ENCODE measurements at regions not wholly inside any gene's neighbourhood (a gene's known extent, or its start where the extent isn't known, plus 50 kb on each side); places are given as distances from the start of the nearest gene placed in this dataset.
"Not testable (repeated sequence)": the region's sequence is repeated elsewhere in the genome, so short reads cannot be mapped to it uniquely, and the experiment has no call there.

DNA sequence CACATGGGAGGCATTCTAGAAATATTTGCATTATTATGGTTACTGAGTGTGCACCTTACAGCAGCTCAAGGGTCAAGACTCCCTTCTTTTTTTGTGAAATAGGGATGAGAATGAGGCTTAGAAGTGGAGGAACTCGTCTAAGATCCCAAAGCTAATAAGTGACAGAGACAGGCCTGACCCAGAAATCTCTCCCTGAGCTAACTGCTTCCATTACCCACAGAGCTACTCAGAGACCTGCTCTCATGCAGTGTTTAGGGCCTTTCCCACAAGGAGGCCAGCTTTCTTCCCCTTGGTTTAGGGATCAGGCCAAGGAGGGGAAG, 301.7 kb downstream of the RPS24 start:
- H3K4me1 ChIP-seq (ENCODE audit: insufficient read depth, low read length) = peaks cover 3% of the 10 kb centered on the region; the same call in 1 of the 2 replicates
- no peak overlapping the region for H3K27ac ChIP-seq (ENCODE audit: low read length)
- H3K9me3 ChIP-seq (ENCODE audit: insufficient read depth, low read depth, low read length) = no peaks in the 10 kb centered on the region
- H3K4me3 ChIP-seq (ENCODE audit: low read length) = no peak overlapping the region
- no peak overlapping the region for H3K9ac ChIP-seq (ENCODE audit: low read depth, low read length)
- no peaks in the 10 kb centered on the region for H3K27me3 ChIP-seq (ENCODE audit: insufficient read depth, low read length)
- no peaks in the 10 kb centered on the region for H3K36me3 ChIP-seq (ENCODE audit: insufficient read depth, low read depth, low read length)

DNA sequence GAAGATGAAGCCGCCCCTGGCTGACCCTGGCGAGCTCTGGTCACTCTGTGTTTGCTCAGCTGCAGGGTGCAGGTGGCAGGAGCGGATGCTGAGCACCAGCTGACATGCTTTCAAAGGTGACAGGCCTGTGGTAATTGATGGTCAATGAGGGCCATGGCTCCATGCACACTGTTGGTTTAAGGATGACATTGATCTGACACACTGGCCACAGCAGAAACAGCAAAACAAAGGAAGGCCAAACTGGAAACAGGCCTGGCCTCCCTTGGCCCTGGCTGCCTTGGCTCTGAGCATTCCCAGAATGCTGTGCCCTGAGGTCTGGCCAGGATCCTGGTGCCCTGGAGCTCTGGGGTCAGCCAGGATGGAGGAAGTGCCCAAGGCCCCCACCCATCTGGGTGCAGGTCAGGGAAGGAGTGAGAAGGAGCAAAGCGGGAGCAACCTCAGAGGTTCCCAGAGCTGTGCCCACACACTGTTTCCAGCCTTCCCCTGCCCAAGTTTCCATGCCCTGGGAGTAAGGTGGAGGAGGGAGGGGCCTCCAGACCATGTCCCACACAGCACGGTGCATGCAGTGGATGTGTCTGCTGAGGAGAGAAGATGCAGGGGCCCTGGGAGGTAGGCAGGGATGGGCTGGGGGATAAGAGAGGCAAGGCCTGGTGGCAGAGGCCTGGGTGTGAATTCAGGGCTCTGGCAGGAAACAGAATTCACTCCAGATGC, 302.2 kb downstream of the RPS24 start:
- Histone ChIP-seq H3K27ac (ENCODE audit: low read length) (no peak overlapping the region), H3K36me3 (ENCODE audit: insufficient read depth, low read depth, low read length) (no peaks in the 10 kb centered on the region), H3K27me3 (ENCODE audit: insufficient read depth, low read length) (no peaks in the 10 kb centered on the region), H3K9ac (ENCODE audit: low read depth, low read length) (no peak overlapping the region), H3K9me3 (ENCODE audit: insufficient read depth, low read depth, low read length) (no peaks in the 10 kb centered on the region), H3K4me1 (ENCODE audit: insufficient read depth, low read length) (peaks cover 3% of the 10 kb centered on the region; the same call in 1 of the 2 replicates), H3K4me3 (ENCODE audit: low read length) (no peak overlapping the region)

DNA sequence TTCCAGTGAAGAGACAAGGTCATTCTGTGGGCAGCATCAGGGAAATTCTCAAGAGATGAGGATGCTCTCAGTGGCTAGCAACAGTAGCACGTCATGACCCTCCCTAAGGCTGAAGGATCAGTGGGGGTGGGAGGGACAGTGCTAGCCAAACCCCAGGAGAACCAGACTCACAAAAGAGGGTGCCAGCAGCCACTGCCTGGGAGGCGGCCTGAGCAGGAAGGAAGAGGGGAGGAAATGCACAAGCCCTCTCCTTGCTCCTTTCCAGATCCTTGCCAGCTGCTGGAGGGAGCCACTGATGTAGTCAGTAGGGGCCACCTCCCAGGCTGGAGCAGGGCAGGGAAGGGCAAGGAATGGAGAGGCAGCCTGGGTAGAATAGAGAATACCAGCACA, 302.7 kb downstream of the RPS24 start:
- H3K9me3 ChIP-seq (ENCODE audit: insufficient read depth, low read depth, low read length) = no peaks in the 10 kb centered on the region
- no peak overlapping the region for H3K9ac ChIP-seq (ENCODE audit: low read depth, low read length)
- no peak overlapping the region for H3K4me3 ChIP-seq (ENCODE audit: low read length)
- peaks cover 3% of the 10 kb centered on the region; the same call in 1 of the 2 replicates for H3K4me1 ChIP-seq (ENCODE audit: insufficient read depth, low read length)
- no peaks in the 10 kb centered on the region for H3K27me3 ChIP-seq (ENCODE audit: insufficient read depth, low read length)
- no peak overlapping the region for H3K27ac ChIP-seq (ENCODE audit: low read length)
- H3K36me3 ChIP-seq (ENCODE audit: insufficient read depth, low read depth, low read length) = no peaks in the 10 kb centered on the region

DNA sequence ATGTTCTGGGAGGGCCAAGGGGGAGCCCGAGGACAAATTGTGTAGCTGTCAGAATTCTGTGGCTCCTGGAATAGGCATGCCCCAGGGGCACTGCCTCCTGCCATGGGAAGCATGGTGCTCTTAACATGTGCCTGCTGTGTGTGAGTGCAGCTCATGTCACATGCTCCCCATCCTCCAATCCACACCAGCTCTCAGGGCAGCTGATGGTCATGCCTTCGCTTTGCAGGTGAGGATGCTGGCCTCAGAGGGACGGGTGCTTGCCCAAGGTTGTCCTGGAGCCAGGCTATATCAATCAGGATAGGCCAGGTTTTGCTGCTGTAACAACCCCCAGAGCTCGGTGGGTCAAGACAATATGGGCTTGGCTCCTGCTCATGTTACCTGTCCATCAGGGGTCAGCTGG, 303.4 kb downstream of the RPS24 start:
- Histone ChIP-seq H3K4me1 (ENCODE audit: insufficient read depth, low read length) (no peaks in the 10 kb centered on the region; the same call in 1 of the 2 replicates), H3K9me3 (ENCODE audit: insufficient read depth, low read depth, low read length) (no peaks in the 10 kb centered on the region), H3K9ac (ENCODE audit: low read depth, low read length) (no peak overlapping the region), H3K4me3 (ENCODE audit: low read length) (no peak overlapping the region), H3K27me3 (ENCODE audit: insufficient read depth, low read length) (no peaks in the 10 kb centered on the region), H3K27ac (ENCODE audit: low read length) (no peak overlapping the region), H3K36me3 (ENCODE audit: insufficient read depth, low read depth, low read length) (no peaks in the 10 kb centered on the region)

DNA sequence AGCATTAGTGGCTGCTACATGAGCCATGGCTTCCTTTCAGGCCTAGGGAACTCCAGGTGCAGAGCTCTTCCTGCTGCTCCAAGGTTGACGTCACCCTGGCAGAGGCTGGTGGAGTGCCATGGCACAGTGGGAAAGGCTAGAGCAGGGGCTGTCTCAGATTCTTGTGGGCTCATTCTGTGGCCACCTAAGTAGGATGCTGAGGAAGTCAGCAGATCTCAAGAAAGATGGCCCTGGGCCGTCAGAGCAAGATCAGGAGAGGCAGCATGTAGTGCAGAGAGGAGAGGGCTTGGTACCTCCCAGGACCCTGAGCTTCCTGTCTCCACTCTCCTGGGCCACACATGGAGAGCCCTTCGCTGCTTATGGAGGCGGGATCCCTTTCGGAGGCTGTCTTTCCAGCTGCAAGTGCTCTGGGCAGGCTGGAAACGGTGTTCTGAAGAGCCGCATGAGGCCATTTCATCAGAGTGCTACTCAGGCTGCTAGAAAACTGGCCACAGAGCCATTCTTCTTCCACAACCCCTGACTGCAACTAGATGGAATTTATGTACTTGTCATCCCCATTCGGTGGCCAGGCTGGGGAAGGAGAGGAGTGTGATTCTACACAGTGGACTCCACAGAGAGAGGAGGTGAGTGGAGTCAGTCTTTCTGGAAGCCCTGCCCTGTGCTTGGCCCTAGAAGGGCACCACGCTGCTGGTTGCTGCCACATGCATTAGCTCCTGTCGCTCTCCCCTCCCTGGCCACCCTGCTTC, 304.2 kb downstream of the RPS24 start:
- Histone ChIP-seq H3K36me3 (ENCODE audit: insufficient read depth, low read depth, low read length) (no peaks in the 10 kb centered on the region), H3K9me3 (ENCODE audit: insufficient read depth, low read depth, low read length) (no peaks in the 10 kb centered on the region), H3K4me3 (ENCODE audit: low read length) (no peak overlapping the region), H3K27ac (ENCODE audit: low read length) (no peak overlapping the region), H3K4me1 (ENCODE audit: insufficient read depth, low read length) (no peaks in the 10 kb centered on the region), H3K9ac (ENCODE audit: low read depth, low read length) (no peak overlapping the region), H3K27me3 (ENCODE audit: insufficient read depth, low read length) (no peaks in the 10 kb centered on the region)

DNA sequence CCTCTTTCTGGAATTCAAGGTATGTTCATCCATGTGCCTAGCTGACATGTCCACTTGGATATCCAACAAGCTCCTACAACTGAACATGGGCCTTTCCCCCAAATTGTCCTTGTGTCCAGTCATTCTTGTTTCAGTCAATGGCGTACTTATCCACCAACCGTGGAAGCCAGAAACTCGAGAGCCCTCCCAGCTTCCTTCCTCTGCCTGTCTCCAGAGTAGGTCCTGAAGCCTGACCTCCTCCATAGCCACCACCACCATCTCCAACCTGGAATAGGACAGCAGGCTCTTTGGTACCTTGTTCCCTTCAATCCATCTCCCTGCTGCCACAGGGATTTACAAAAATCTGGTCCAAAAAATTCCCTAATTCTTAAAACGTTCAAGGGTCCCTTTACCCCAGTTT, 305.1 kb downstream of the RPS24 start:
- H3K4me1 ChIP-seq (ENCODE audit: insufficient read depth, low read length) = no peaks in the 10 kb centered on the region
- H3K27me3 ChIP-seq (ENCODE audit: insufficient read depth, low read length) = no peaks in the 10 kb centered on the region
- no peak overlapping the region for H3K27ac ChIP-seq (ENCODE audit: low read length)
- H3K36me3 ChIP-seq (ENCODE audit: insufficient read depth, low read depth, low read length) = no peaks in the 10 kb centered on the region
- H3K9me3 ChIP-seq (ENCODE audit: insufficient read depth, low read depth, low read length) = no peaks in the 10 kb centered on the region
- no peak overlapping the region for H3K9ac ChIP-seq (ENCODE audit: low read depth, low read length)
- no peak overlapping the region for H3K4me3 ChIP-seq (ENCODE audit: low read length)

DNA sequence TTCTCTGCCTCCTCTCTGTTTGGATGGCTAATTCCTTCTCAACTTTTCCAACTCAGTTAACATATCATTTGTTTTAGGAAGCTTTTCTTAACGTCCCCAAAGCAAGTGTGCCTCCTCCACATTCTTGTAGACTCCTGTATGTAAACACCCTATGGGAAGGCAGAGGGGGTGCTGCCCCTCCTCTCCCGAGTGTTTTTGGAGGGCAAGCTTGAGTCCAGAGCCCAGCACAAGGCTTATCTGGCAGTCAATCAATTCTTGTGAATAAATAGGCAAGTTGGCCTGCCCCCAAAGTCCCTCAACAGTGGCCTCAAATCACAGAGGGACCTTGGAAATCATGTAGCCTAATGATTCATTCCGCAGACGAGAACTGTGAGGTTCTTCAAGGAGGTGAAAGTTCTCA, 305.6 kb downstream of the RPS24 start:
- Histone ChIP-seq H3K4me3 (ENCODE audit: low read length) (no peak overlapping the region), H3K9ac (ENCODE audit: low read depth, low read length) (no peak overlapping the region), H3K36me3 (ENCODE audit: insufficient read depth, low read depth, low read length) (no peaks in the 10 kb centered on the region), H3K27me3 (ENCODE audit: insufficient read depth, low read length) (no peaks in the 10 kb centered on the region), H3K9me3 (ENCODE audit: insufficient read depth, low read depth, low read length) (no peaks in the 10 kb centered on the region), H3K27ac (ENCODE audit: low read length) (no peak overlapping the region), H3K4me1 (ENCODE audit: insufficient read depth, low read length) (no peaks in the 10 kb centered on the region)

DNA sequence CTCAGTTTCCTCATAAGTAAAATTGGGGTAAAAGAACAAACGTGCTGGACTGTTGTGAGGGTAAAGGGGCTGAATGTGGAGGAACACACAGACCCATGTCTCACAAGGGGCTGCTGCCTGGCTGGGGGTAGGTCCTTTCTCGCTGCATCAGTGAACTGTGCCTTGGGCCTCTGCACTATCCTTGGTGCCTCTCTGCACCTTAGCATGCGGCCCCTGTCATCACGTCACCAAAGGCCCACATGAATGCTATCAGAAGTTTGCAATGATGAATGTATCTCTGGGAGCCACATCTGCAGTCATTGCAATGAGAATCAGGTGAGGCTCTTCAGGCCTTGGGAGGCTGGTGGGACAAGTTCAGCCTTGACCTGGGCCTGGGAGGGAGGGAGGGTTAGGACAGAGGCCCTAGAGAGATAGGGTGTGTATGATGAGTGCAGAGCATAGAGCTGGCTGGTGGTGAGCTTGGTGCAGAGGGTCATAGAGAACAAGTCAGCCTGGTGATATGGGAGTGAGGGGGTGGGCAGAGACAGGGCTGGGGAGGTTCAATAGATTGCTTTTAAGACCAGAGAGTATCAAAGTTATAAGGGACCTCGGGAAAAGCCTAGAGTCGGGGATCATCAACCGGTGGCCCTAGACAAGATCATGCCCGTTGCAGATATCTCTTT, 308.4 kb downstream of the RPS24 start:
- Histone ChIP-seq H3K9me3 (ENCODE audit: insufficient read depth, low read depth, low read length) (0 out of 2 replicates have a peak, but pooled peaks cover under 1% of the 10 kb centered on the region), H3K4me3 (ENCODE audit: low read length) (no peak overlapping the region), H3K27ac (ENCODE audit: low read length) (no peak overlapping the region), H3K9ac (ENCODE audit: low read depth, low read length) (no peak overlapping the region), H3K4me1 (ENCODE audit: insufficient read depth, low read length) (no peaks in the 10 kb centered on the region), H3K36me3 (ENCODE audit: insufficient read depth, low read depth, low read length) (no peaks in the 10 kb centered on the region), H3K27me3 (ENCODE audit: insufficient read depth, low read length) (no peaks in the 10 kb centered on the region)

DNA sequence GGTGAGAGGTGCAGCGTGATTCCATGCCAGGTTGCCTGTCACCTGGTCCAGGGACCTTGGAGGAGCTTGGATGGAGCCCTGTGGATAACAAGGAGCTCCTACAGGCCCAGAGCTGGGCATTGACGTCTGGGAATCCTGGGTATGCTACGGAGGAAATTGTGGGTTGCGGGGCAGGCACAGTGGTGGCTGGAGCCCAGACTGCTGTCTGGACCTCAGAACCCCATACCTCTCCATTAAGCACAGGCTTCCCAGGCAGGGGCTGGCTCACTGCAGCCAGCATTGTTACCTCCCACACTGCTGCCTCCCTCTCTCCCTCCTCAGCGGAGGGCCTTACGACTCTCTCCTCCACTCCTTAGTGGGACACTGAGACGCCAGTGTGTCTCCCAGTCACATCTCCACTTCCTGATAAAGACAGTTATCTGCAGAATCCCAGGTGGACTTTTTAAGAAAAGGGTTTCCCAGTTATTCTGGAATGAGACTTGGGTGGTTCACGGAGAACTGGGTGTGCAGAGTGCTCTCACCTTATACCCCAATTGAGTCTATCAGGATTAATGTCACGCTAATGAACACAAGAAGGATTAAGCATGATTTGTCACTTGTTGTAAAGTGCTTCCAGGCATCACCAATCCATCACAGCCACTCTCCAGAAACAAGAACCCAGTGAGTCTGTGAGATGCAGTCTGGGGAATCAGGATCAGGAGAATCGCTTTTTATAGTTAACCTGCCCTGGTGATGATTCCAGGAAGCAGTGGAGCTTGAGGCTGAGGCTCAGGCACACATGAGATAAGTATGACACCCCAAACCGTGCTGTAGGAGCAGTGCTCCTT, 309.4 kb downstream of the RPS24 start:
- Histone ChIP-seq H3K4me1 (ENCODE audit: insufficient read depth, low read length) (no peaks in the 10 kb centered on the region), H3K4me3 (ENCODE audit: low read length) (no peak overlapping the region), H3K9ac (ENCODE audit: low read depth, low read length) (no peak overlapping the region), H3K36me3 (ENCODE audit: insufficient read depth, low read depth, low read length) (no peaks in the 10 kb centered on the region), H3K27ac (ENCODE audit: low read length) (no peak overlapping the region), H3K27me3 (ENCODE audit: insufficient read depth, low read length) (no peaks in the 10 kb centered on the region), H3K9me3 (ENCODE audit: insufficient read depth, low read depth, low read length) (0 out of 2 replicates have a peak, but pooled peaks cover 3% of the 10 kb centered on the region)

DNA sequence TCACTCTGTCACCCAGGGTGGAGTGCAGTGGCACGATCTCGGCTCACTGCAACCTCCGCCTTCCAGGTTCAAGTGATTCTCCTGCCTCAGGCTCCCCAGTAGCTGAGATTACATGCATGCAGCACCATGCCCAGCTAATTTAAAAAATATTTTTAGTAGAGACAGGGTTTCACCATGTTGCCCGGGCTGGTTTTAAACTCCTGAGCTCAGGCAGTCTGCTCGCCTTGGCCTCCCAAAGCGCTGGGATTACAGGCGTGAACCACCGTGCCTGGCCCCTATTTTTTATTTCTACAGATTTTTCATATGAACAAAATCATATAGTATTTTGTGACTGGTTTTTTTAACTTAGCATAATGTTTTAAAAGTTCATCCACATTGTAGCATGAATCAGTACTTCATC, 310.6 kb downstream of the RPS24 start:
- not testable (repeated sequence) for H3K9ac ChIP-seq (ENCODE audit: low read depth, low read length); H3K4me1 ChIP-seq (ENCODE audit: insufficient read depth, low read length); H3K9me3 ChIP-seq (ENCODE audit: insufficient read depth, low read depth, low read length); H3K27ac ChIP-seq (ENCODE audit: low read length); H3K27me3 ChIP-seq (ENCODE audit: insufficient read depth, low read length); H3K4me3 ChIP-seq (ENCODE audit: low read length); H3K36me3 ChIP-seq (ENCODE audit: insufficient read depth, low read depth, low read length)

DNA sequence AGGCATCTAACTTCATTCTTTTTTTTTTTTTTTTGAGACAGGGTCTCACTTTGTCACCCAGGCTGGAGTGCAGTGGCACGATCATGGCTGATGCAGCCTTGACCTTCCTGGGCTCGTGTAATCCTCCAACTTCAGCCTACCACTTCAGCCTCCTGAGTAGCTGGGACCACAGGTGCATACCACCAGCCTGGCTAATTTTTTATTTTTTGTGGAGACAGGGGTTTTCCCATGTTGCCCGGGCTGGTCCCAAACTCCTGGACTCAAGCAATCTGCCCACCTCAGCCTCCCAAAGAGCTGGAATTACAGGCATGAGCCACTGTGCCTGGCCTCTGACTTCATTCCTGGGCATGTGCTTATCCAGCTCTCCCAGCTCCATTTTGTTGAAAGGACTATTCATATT, 311.9 kb downstream of the RPS24 start:
- not testable (repeated sequence) for H3K36me3 ChIP-seq (ENCODE audit: insufficient read depth, low read depth, low read length); H3K27ac ChIP-seq (ENCODE audit: low read length); H3K27me3 ChIP-seq (ENCODE audit: insufficient read depth, low read length); H3K9me3 ChIP-seq (ENCODE audit: insufficient read depth, low read depth, low read length); H3K9ac ChIP-seq (ENCODE audit: low read depth, low read length); H3K4me3 ChIP-seq (ENCODE audit: low read length); H3K4me1 ChIP-seq (ENCODE audit: insufficient read depth, low read length)

Data from iPS-20b (cell line).